BJ (cell line): ENCODE measurements at regions not wholly inside any gene's neighbourhood (a gene's known extent, or its start where the extent isn't known, plus 50 kb on each side); places are given as distances from the start of the nearest gene placed in this dataset.

ENCODE experiments used
- CTCF ChIA-PET: fragments of 350-600 bp; formaldehyde crosslinking; extraction: SDS; loops from one replicate; lab custom pipeline; 2021; ENCODE audit warnings: antibody characterized with exemption, inconsistent platforms; lab: Yijun Ruan, JAX
- POLR2A ChIA-PET: fragments of 300-600 bp; sonication (Branson Sonifier 250); formaldehyde crosslinking; extraction: SDS; loops from one replicate; lab custom pipeline; 2021; ENCODE audit warnings: antibody characterized with exemption; lab: Charles Lee
- DNase-seq: peaks from one replicate; pipeline ENCODE4 v3.0.0-alpha.2; 2011; ENCODE audit warnings: low read depth
- H3K27me3 ChIP-seq: 2 replicates; pipeline ENCODE4 v1.6.0; 2011; ENCODE audit warnings: low read length; ENCODE audit not compliant: control insufficient read depth, insufficient read depth
- H3K36me3 ChIP-seq: 2 replicates; pipeline ENCODE4 v1.5.1; 2011; ENCODE audit warnings: low read length; ENCODE audit not compliant: control insufficient read depth, insufficient read depth
- H3K4me3 ChIP-seq: 2 replicates; pipeline ENCODE4 v1.5.1; 2011; ENCODE audit warnings: low read depth, mild to moderate bottlenecking, control low read depth, low read length
- TF ChIP-seq, protein P1 (sequence below): IDR thresholded peaks from 2 replicates; pipeline ENCODE4 v1.5.1; 2011; ENCODE audit warnings: low read depth, mild to moderate bottlenecking, control low read depth, inconsistent platforms, low read length, moderate library complexity; ENCODE audit not compliant: insufficient read depth

DNA sequence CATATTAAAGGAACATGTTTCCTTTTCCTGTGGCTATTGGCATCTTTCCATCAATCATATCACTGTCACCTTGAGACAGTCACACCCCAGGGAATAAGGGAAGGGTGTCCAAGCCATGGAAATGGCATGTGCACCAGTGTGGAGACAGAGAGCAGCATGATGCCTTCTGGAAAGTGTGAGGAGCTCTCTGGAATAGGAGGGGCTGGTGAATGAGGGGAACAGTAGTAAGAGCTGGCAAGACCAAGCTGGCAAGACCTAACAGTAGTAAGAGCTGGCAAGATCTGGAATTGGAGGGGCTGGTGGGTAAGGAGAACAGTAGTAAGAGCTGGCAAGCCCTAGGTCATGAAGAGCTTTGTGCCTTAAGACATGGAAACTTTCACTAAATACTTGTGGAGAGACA, 186.7 kb downstream of the C1orf94 start:
- DNase-seq: no peak
- no peaks in the 10 kb centered on the region for H3K27me3 ChIP-seq
- H3K4me3 ChIP-seq: no peak overlapping the region
- ChIA-PET POLR2A (no interaction called here), CTCF (no interaction called here)
- TF ChIP-seq, protein P1, sequence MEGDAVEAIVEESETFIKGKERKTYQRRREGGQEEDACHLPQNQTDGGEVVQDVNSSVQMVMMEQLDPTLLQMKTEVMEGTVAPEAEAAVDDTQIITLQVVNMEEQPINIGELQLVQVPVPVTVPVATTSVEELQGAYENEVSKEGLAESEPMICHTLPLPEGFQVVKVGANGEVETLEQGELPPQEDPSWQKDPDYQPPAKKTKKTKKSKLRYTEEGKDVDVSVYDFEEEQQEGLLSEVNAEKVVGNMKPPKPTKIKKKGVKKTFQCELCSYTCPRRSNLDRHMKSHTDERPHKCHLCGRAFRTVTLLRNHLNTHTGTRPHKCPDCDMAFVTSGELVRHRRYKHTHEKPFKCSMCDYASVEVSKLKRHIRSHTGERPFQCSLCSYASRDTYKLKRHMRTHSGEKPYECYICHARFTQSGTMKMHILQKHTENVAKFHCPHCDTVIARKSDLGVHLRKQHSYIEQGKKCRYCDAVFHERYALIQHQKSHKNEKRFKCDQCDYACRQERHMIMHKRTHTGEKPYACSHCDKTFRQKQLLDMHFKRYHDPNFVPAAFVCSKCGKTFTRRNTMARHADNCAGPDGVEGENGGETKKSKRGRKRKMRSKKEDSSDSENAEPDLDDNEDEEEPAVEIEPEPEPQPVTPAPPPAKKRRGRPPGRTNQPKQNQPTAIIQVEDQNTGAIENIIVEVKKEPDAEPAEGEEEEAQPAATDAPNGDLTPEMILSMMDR: no peak
- no peaks in the 10 kb centered on the region for H3K36me3 ChIP-seq

DNA sequence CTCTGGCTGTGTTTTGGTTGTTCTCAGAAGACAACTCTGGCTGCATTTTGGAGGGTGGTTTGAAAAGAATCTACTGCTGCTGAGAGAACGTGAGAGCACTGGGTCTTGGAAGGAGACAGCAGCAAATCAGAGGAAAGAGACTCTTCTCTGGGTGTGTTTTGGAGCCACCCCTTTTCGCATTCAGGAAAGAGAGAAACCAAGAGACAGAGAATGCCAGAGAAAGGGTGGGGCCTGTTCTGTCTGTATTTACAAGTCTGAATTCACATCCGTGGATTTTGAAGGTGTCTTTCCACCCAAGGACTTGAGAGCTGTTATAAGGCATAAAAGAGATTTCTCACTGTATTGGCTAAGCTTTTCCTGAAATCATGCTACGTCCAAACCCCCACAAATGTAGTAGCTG, 187.2 kb downstream of the C1orf94 start:
- CTCF ChIA-PET: interaction anchor here (1.3 kb wide), 1 partner anchor 30 kb away, joined by 4 read pairs; no protein-coding TSS in a partner anchor
- Histone ChIP-seq H3K4me3 (no peak overlapping the region), H3K36me3 (no peaks in the 10 kb centered on the region), H3K27me3 (no peaks in the 10 kb centered on the region)
- no peak for DNase-seq
- POLR2A ChIA-PET: no interaction called here
- TF ChIP-seq, protein P1: no peak

DNA sequence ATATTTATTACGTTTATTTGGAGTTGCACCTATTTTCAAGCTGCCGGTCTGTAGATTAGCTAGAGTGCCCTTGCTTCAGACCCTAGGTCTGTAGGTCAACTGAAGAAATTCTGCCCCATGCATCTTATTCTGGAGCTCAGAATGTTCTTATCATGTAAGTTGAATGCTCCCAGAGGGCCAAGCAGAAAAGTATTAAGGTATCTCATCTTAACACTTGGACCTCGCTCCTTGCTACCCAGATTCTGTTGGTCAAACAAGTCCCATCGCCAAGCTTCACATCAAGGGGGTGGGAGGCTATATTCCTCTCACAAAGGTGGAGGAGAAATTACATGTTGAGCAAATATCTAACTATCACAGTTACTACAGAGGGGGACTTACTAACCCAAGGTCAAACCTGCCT, 187.7 kb downstream of the C1orf94 start:
- DNase-seq: no peak
- POLR2A ChIA-PET: no interaction called here
- CTCF ChIA-PET: interaction anchor here (1.3 kb wide), 1 partner anchor 30 kb away, joined by 4 read pairs; no protein-coding TSS in a partner anchor
- Histone ChIP-seq H3K36me3 (no peaks in the 10 kb centered on the region), H3K27me3 (no peaks in the 10 kb centered on the region), H3K4me3 (no peak overlapping the region)
- TF ChIP-seq, protein P1: no peak

DNA sequence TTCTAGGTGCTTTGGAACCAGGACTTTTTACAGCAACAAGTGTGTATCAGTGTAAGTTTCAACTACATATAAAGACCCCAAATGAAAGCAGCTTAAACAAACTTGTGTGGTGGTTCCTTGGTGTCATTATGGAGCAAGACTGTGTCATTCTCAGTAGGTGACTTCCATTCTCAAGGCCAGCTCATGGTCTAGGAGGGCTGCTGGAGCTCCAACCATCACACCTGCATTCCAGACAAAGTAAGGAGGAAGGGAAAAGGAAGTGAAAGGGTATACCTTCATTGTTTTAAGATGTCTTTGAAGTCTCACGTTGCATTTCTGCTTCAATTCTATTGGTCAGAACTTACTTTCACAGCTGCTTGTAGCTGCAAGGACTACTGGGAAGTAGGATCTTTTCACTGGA, 188.6 kb downstream of the C1orf94 start:
- POLR2A ChIA-PET: no interaction called here
- no peaks in the 10 kb centered on the region for H3K27me3 ChIP-seq
- no peaks in the 10 kb centered on the region for H3K36me3 ChIP-seq
- H3K4me3 ChIP-seq: no peak overlapping the region
- TF ChIP-seq, protein P1: no peak
- DNase-seq: no peak
- CTCF ChIA-PET: interaction anchor here (1.3 kb wide), 1 partner anchor 31 kb away, joined by 4 read pairs; no protein-coding TSS in a partner anchor

DNA sequence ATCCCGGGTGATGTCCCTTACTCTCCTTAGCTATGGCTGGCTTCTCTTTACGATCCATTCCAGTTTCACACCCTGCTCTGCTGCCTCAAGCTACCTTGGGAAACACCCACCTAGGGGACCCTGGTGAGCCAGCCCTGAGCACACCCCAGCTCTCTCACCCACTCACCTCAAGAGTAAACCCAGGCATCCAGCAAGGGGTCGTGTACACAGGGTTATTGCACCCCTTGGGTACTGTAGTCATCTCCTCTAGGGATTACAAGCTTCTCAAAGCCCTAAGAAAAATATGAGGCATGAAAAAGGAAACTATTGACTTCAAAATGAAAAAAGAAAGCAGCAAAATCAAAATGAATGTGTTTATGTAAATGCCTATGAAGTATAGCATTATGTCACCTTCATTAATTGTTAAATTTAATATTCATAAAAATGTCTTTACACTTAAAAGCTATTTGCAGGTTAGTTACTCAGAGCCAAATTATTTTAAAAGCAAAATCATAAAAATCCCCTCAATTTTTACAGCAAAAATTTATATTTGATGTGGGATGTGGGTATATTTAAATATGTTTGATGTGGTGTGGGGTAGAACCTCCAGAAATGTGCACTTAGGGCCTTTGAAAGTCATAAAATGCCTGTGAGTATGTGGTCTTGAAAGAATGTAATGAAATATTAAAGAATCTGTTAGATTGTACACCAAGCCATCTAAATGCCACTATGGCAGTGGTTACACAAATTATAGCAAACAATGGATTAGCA, 190.3 kb downstream of the C1orf94 start:
- ChIA-PET CTCF (interaction anchor here (1.2 kb wide), 1 partner anchor 11 kb away, joined by 3 read pairs; no protein-coding TSS in a partner anchor), POLR2A (interaction anchor here (0.5 kb wide), 1 partner anchor 227 kb away, joined by 3 read pairs; no protein-coding TSS in a partner anchor)
- TF ChIP-seq, protein P1: no peak
- H3K36me3 ChIP-seq: no peaks in the 10 kb centered on the region
- H3K27me3 ChIP-seq: no peaks in the 10 kb centered on the region
- H3K4me3 ChIP-seq: no peak overlapping the region
- DNase-seq: no peak
